Body of pancreas (tissue), 4 donors: ENCODE measurements at regions not wholly inside any gene's neighbourhood (a gene's known extent, or its start where the extent isn't known, plus 50 kb on each side); places are given as distances from the start of the nearest gene placed in this dataset.

Experiments
- ATAC-seq: fragments of 150-250 bp; one replicate; pipeline ENCODE4 v1.9.1; 2016
- DNase-seq, 4 donors: peaks; one replicate each; pipeline ENCODE4 v3.0.0-alpha.2; 2019
- H3K27ac ChIP-seq, 4 donors: fragments of 200-600 bp; sonication (generic); 1 replicate in 3 of 4; 2 replicates in 1 of 4; pipeline versions ENCODE4 v1.5.1 to v1.6.1; 2016 to 2019; ENCODE audit warnings: mild to moderate bottlenecking in 1 of 4, mixed read lengths in 1 of 4, moderate library complexity in 1 of 4
- H3K27me3 ChIP-seq, 2 donors: fragments of 200-600 bp; sonication (generic); one replicate each; pipeline ENCODE4 v1.6.0; 2016; ENCODE audit warnings: mild to moderate bottlenecking in 1 of 2
- H3K36me3 ChIP-seq, 2 donors: fragments of 200-600 bp; sonication (generic); replicated peaks in 1 of 2; 2 replicates each; pipeline ENCODE4 v1.5.1; 2016; ENCODE audit warnings: low read depth in 2 of 2; ENCODE audit not compliant: insufficient read depth in 1 of 2
- H3K4me1 ChIP-seq: fragments of 200-600 bp; sonication (generic); one replicate; pipeline ENCODE4 v1.6.0; 2016
- H3K4me3 ChIP-seq, 2 donors: fragments of 200-600 bp; sonication (generic); 1 replicate in 1 of 2; 2 replicates in 1 of 2; pipeline ENCODE4 v1.5.1; 2016 to 2019
- H3K9me3 ChIP-seq, 3 donors: fragments of 200-600 bp; sonication (generic); 1 replicate in 2 of 3; 2 replicates in 1 of 3; pipeline ENCODE4 v1.5.1; 2016
- POLR2A ChIP-seq, 3 donors: fragments of 450-650 bp; IDR thresholded peaks; one replicate each; pipeline ENCODE4 v1.6.1; 2016; ENCODE audit warnings: antibody characterized with exemption in 3 of 3, mild to moderate bottlenecking in 2 of 3
- WGBS, 2 donors: methylation state at CpG; one replicate each; pipeline ENCODE4 v1.1.5; 2017; 5-methylcytosine and 5-hydroxymethylcytosine counted together
- intact Hi-C: fragments of 100-400 bp; cut with DNase I; formaldehyde crosslinking; loops from one replicate; pipeline ENCODE4 v1.15.1; 2023
- TF ChIP-seq, protein P1 (sequence below), 7 experiments: fragments of 450-650 bp in 4 of 7; fragments of 200-600 bp in 3 of 7; sonication (generic) in 3 of 7; IDR thresholded peaks; one replicate each; pipeline ENCODE4 v1.5.1; 2016 to 2019; ENCODE audit warnings: antibody characterized with exemption in 7 of 7

DNA sequence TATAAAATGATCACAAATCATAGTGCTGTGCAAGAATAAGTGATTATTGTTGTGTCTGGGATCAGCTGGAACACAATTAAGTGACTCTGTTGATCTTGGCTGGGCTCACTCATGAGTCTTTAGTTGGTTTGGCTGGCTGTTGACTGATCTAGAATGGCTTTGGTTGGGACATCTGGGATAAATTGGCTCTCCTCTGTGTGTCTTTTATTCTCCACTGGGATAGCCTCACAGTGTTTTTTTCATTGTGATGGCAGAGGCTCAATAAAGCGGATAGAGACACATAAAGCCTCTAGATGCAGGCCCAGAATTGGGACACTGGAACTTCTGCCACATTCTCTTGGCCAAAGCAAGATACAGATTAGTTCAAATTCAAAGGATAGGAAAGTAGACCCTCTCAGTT, 735.6 kb downstream of the PDCD6IP start:
- no peak for ATAC-seq
- no peaks in the 10 kb centered on the region for H3K4me1 ChIP-seq
- intact Hi-C loops, result no loop called here

DNA sequence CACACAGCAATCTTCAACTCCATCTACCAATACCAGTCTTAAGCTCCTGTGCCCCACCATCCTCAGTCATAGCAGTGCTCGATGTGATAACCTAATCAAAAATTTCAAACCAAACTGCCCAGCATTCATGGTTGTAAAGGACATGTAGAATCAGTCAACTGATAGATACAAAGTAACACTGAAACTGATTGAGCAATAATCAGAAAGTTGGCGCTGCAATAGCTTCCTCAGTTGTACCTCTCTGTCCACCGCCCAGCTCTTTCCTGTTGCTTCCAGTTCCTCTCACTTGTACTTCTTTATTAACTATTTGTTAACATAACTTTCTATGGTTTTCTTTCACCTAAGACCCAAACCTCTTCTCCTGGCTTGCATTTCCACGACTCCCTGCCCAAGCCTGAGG, 745.7 kb downstream of the PDCD6IP start:
- no peak for TF ChIP-seq POLR2A (IDR thresholded peaks at IDR 0.05)
- TF ChIP-seq, protein P1, sequence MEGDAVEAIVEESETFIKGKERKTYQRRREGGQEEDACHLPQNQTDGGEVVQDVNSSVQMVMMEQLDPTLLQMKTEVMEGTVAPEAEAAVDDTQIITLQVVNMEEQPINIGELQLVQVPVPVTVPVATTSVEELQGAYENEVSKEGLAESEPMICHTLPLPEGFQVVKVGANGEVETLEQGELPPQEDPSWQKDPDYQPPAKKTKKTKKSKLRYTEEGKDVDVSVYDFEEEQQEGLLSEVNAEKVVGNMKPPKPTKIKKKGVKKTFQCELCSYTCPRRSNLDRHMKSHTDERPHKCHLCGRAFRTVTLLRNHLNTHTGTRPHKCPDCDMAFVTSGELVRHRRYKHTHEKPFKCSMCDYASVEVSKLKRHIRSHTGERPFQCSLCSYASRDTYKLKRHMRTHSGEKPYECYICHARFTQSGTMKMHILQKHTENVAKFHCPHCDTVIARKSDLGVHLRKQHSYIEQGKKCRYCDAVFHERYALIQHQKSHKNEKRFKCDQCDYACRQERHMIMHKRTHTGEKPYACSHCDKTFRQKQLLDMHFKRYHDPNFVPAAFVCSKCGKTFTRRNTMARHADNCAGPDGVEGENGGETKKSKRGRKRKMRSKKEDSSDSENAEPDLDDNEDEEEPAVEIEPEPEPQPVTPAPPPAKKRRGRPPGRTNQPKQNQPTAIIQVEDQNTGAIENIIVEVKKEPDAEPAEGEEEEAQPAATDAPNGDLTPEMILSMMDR (IDR thresholded peaks at IDR 0.05), result no peak
- H3K9me3 ChIP-seq, result no peaks in the 10 kb centered on the region
- intact Hi-C loops, result no loop called here
- no peak overlapping the region for H3K4me3 ChIP-seq
- 59 to 66% methylated on average over 4 of the region's 4 CpGs for WGBS, 2 donors
- DNase-seq (no peak), ATAC-seq (no peak)
- no peaks in the 10 kb centered on the region for H3K4me1 ChIP-seq
- no peaks in the 10 kb centered on the region for H3K27me3 ChIP-seq
- no peak overlapping the region for H3K27ac ChIP-seq
- no peaks in the 10 kb centered on the region for H3K36me3 ChIP-seq

More for the DNA sequence above, 735.6 kb downstream of the PDCD6IP start:
- Histone ChIP-seq H3K36me3 (no peaks in the 10 kb centered on the region), H3K27ac (no peak overlapping the region), H3K27me3 (no peaks in the 10 kb centered on the region), H3K4me3 (no peak overlapping the region), H3K9me3 (no peaks in the 10 kb centered on the region)
- TF ChIP-seq POLR2A (IDR thresholded peaks at IDR 0.05), result no peak
- TF ChIP-seq, protein P1 (IDR thresholded peaks at IDR 0.05), result no peak
- WGBS, 2 donors, result 57 to 58% methylated on average over 1 of the region's 1 CpG
- no peak for DNase-seq

DNA sequence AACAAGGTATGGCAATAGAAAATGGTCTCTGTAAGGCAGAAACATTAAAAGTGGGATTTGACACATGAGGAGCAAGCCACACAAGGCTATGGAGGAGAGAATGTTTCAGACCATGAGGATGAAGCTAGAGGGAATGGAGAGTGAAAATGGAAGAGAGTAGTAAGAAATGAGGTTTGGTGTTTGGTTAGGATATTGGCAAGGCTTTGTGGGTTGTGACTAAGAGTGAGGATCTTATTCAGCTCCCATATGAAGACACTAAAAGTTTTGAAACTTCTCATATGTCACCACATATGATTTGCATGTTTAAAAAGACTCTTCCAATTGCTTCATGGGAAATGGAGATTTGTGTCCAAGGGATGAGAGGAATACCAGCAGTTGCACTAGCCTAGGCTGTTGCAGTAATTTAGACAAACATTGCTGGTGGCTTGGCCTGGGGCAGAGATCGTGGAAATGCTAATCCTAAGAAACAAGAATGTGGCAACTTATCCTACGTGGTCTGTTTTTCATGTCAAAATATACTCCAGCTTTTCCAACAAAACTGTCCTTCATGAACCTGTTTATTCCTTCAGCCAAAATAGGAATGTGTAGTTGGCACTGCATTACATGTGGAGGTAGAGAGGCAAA, 749.0 kb downstream of the PDCD6IP start:
- no peak for ATAC-seq
- Histone ChIP-seq H3K4me1 (no peaks in the 10 kb centered on the region), H3K27ac (no peak overlapping the region), H3K27me3 (no peaks in the 10 kb centered on the region), H3K9me3 (no peaks in the 10 kb centered on the region), H3K36me3 (no peaks in the 10 kb centered on the region), H3K4me3 (no peak overlapping the region)
- 45 to 48% methylated on average over 2 of the region's 2 CpGs for WGBS, 2 donors
- TF ChIP-seq, protein P1 (IDR thresholded peaks at IDR 0.05), result no peak
- no peak for TF ChIP-seq POLR2A (IDR thresholded peaks at IDR 0.05)
- no peak for DNase-seq
- intact Hi-C loops, result no loop called here

DNA sequence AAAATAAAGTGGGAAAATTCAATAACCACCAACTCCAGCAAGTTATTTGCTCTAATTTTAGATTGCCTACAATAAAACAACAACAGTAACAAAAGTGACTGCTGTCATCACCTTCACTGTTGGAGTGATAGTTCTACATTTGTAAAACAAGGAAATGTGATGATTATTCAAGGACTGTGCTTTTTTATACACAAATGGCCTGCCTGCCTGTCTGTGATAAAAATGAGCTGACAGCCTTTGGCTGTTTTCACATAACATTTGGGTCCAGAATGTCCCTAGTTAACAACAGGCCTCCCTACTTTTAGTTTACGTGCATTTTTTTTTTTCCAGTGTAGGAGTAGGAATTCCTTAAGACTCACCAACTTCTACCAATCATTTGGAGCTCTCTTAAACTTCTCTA, 768.8 kb downstream of the PDCD6IP start:
- ATAC-seq (no peak), DNase-seq (no peak)
- intact Hi-C loops, result no loop called here
- TF ChIP-seq, protein P1 (IDR thresholded peaks at IDR 0.05), result no peak
- H3K27me3 ChIP-seq, result no peaks in the 10 kb centered on the region
- H3K36me3 ChIP-seq, result no peaks in the 10 kb centered on the region
- H3K9me3 ChIP-seq, result no peaks in the 10 kb centered on the region
- no peaks in the 10 kb centered on the region for H3K4me1 ChIP-seq
- no peak overlapping the region for H3K27ac ChIP-seq
- 45 to 74% methylated on average over 1 of the region's 1 CpG for WGBS, 2 donors
- no peak overlapping the region for H3K4me3 ChIP-seq

DNA sequence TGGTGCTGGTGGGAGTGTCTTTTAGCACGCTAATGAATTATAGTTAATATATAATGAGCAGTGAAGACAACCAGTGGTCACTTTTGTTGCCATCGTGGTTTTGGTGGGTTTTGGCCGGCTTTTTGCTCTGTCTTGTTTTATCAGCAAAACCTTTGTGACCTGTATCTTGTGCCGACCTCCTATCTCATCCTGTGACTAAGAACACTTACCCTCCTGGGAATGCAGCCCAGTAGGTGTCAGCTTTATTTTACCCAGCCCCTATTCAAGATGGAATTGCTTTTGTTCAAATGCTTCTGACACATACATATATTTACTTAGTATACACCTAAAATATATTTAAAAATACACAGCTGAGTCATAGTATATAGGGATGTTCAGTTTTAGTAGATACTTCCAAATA, 770.3 kb downstream of the PDCD6IP start:
- TF ChIP-seq, protein P1 (IDR thresholded peaks at IDR 0.05), result no peak
- no peak for TF ChIP-seq POLR2A (IDR thresholded peaks at IDR 0.05)
- Histone ChIP-seq H3K36me3 (no peaks in the 10 kb centered on the region), H3K4me3 (no peak overlapping the region), H3K27ac (no peak overlapping the region), H3K4me1 (no peaks in the 10 kb centered on the region), H3K9me3 (no peaks in the 10 kb centered on the region), H3K27me3 (no peaks in the 10 kb centered on the region)
- 40 to 42% methylated on average over 4 of the region's 4 CpGs for WGBS, 2 donors
- no peak for ATAC-seq
- no peak for DNase-seq
- intact Hi-C loops, result no loop called here
